HG02973 (cell line): ENCODE measurements at regions not wholly inside any gene's neighbourhood (a gene's known extent, or its start where the extent isn't known, plus 50 kb on each side); places are given as distances from the start of the nearest gene placed in this dataset.

Experiments used
- ATAC-seq: cut with Tn5 transposase; IDR thresholded peaks from one replicate; pipeline ENCODE4 v1.9.1; 2021; ENCODE audit warnings: moderate library complexity; ENCODE audit not compliant: unreplicated experiment

- no peak for ATAC-seq
These were observed 482.5 kb downstream of the NUP35 start for GRCh38 chr2:183606718-183607085.

DNA sequence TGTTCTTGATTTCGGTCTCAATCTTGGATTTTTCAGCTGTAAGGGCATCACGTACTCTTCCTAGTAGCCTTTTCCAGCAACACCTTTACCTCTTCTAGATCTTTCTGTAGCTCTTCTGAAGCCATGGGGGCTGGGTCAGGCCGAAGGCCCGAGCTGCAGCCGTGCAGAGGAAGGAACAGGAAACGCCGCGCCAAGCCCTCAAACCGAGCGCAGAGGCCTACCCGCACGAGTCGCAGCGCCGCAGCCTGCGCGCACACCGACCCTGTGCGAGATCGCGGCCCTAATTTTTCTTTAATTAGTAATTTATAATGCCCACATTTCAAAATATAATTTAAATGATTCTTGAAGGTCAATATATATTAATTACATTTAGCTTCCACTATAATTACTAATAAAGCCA, 483.8 kb downstream of the NUP35 start:
- no peak for ATAC-seq

GRCh38 chr2:183608747-183609146, 484.5 kb downstream of the NUP35 start:
- ATAC-seq: no peak

DNA sequence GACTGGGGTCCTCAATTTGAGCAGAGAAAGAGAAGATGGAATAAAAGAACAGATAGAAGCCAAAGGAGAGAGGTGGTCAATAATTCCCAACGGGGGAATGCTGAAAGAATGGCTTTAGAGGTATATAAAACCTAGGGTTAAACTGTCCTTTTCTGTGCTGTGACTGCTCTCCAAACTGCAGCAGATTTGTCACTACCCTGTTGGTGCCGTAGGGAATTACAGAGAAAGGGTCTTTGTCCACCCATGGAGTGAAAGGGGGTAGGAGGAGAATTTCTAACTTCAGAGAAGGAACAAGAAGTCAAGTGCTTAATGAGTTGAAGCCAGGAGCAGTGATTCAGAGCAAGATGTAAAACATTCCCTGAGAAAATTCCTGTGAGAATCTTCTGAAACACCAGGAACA, 486.5 kb downstream of the NUP35 start:
- ATAC-seq: no peak

DNA sequence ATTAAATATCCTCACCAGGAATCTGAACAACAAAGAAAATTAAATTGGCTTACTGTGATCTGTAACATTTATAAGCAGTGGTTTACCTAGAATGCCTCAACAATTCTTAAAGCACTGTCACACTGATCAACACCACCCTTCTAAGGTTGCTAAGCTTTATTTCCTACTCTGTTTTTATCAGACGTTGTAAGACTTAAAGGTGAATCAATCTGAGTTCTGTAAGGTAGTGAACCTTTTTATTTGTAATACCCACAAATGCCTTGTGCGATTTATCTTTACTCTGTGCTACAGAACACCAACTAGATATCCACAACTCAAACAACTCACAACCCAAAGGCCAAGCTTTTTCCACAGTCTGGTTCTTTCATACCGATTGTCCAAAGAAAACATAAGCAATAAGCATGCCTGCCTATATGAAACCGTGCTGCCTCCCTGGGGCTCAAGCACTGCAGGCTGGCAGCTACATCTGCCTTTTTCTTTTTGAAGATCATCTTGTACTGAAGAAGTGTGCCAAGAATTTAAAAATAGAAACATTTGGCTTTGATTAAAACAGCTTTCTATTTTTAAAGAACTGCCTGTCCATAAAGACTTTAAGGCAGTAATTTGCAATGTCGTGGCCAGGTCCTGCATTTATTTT, 490.7 kb downstream of the NUP35 start:
- no peak for ATAC-seq

DNA sequence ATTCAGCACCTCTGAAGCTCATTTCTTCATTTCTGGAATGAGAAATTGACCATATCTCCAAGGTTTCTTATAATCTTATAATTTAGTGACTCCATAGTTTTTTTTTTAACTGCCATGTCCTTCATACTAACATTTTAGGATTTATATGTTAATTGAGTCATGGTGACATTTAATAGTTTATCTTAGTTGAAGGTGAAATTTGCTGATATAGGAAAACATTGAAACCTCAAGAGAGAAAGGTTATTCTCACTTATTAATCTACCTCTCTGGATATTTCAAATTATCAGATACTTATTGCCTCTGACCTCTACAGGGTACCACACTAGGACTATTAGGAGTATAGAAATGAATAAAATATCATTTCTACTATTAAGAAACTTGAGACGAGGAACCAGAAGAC, 499.0 kb downstream of the NUP35 start:
- ATAC-seq: no peak

DNA sequence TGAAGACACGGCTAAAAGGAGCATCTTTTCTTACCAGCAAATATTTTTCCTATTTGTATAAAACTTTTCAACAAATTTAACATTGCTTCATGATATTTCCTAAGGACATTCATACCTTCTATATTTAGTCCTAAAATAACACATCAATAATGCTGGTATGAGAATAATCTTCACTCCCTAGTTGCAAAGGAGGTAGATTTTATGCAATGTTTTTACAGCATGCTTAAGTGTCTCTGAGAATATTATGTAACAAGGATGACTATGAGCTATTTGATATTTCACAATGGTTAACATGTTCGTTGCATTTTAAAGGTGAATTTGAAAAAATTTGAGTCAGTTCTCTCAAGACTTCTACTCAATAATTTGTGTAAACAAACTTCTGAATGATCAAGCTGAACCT, 506.7 kb downstream of the NUP35 start:
- no peak for ATAC-seq

- ATAC-seq: no peak
These were observed 531.9 kb downstream of the NUP35 start for GRCh38 chr2:183656121-183656520.

- no peak for ATAC-seq
These were observed 541.2 kb downstream of the NUP35 start for GRCh38 chr2:183665425-183665824.

- no peak for ATAC-seq
These were observed 541.8 kb downstream of the NUP35 start for GRCh38 chr2:183666031-183666430.

DNA sequence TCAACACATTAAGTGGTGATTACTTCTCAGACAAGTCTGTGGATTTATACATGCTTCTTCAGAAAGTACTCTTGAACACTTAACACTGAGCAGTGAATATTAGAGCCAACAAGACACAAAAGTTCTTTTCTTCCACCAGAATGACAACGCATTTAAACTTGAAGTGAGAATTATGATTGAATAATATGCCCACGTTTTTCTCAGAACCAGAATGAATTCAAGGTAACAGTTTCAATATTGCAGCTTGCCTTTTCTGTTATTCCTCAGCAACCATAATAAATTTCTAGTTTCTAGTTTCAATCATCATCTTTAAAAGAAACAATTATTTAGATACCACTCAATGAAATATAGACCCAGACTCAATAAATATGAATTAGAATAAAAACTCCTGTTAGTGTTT, 547.0 kb downstream of the NUP35 start:
- no peak for ATAC-seq

DNA sequence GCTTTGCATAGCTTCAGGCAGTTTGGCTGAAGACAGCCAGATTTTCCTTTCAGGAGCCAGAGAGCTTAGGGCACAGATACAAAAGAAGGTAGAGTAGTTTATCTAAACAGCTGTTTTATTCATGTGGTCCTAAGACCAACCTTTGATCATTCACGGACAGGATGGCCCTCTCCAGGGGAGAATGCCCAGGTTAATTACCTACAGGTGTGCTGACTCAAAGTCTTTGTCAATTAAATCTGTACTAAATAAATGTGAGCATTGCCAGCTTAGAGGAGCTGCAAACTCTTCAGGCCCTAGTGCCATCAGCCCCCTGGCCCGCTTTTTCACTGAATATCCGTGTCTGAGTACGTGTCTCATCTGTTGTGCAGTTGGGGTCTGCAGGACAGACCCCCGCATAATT, 554.7 kb downstream of the NUP35 start:
- ATAC-seq: no peak

- no peak for ATAC-seq
These were observed 556.3 kb downstream of the NUP35 start for GRCh38 chr2:183680573-183680972.

GRCh38 chr2:183684686-183685085, 560.4 kb downstream of the NUP35 start:
- ATAC-seq: no peak

- ATAC-seq: no peak
These were observed 571.8 kb downstream of the NUP35 start for GRCh38 chr2:183696028-183696427.

GRCh38 chr2:183709829-183710228, 585.6 kb downstream of the NUP35 start:
- no peak for ATAC-seq

GRCh38 chr2:183718246-183718645, 594.0 kb downstream of the NUP35 start:
- ATAC-seq: no peak

- no peak for ATAC-seq
These were observed 599.0 kb downstream of the NUP35 start for GRCh38 chr2:183723278-183723677.

GRCh38 chr2:183729380-183729779, 605.1 kb downstream of the NUP35 start:
- ATAC-seq: no peak

- ATAC-seq: no peak
These were observed 616.0 kb downstream of the NUP35 start for GRCh38 chr2:183740241-183740640.

DNA sequence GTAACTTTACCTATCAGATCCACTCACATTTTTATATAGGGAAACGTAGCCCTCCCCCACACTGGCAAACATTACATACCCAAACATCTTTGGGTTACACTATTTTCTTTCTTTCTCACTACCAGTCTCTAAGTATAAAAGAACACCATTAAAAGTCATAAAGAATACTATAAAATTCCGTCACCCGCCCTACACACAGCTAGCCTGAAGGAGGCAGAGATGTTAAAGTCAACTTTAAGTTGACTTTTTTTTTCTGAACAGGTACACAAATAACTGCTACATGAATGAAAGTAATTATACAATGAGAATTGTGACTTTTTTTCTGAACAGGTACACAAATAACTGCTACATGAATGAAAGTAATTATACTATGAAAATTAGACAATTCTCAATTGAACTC, 628.3 kb downstream of the NUP35 start:
- no peak for ATAC-seq

GRCh38 chr2:183759033-183759432, 634.8 kb downstream of the NUP35 start:
- ATAC-seq: no peak

DNA sequence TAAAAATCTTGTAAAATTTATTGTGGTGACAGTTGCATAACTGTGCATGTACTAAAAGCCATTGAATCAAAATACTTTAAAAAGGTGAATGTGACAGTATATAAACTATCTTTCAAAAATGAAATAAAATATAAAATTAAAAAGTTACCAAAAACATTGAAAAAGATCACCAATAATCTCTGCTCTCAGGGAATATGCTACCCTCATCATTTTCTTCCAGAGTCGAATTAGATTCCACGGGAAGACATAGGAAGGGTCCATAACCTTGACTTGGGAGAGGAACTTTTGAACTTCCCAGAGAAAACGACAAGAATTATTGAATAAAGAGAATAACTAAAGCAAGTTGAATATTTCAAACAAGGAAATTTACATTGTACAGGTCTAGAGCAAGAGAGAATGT, 649.5 kb downstream of the NUP35 start:
- ATAC-seq: no peak

- ATAC-seq: no peak
These were observed 655.8 kb downstream of the NUP35 start for GRCh38 chr2:183780072-183780471.
